Caco-2 (cell line): ENCODE measurements at regions not wholly inside any gene's neighbourhood (a gene's known extent, or its start where the extent isn't known, plus 50 kb on each side); places are given as distances from the start of the nearest gene placed in this dataset.

Experiments used
- BruUV-seq: library from RNA; stranded (reverse); fragments of 400-500 nt; replicated peaks from 2 replicates; lab custom pipeline; 2021; lab: Mats Ljungman, UMichigan
- CTCF ChIA-PET: fragments of 300-600 bp; sonication (Branson Sonifier 250); formaldehyde crosslinking; loops from one replicate; lab custom pipeline; 2022; ENCODE audit warnings: antibody characterized with exemption; lab: Charles Lee
- POLR2A ChIA-PET: fragments of 300-600 bp; sonication (Branson Sonifier 250); formaldehyde crosslinking; loops from one replicate; lab custom pipeline; 2022; ENCODE audit warnings: antibody characterized with exemption; lab: Charles Lee
- DNase-seq, 2 experiments: peaks; one replicate each; pipeline versions ENCODE4 v3.0.0 to v3.0.0-alpha.2; 2020 to 2022
- H3K27me3 ChIP-seq: replicated peaks from 2 replicates; pipeline ENCODE4 v1.6.0; 2011; ENCODE audit warnings: low read length; ENCODE audit not compliant: control insufficient read depth, insufficient read depth
- H3K36me3 ChIP-seq: 2 replicates; pipeline ENCODE4 v1.5.1; 2011; ENCODE audit warnings: low read length; ENCODE audit not compliant: control insufficient read depth, insufficient read depth
- H3K4me1 ChIP-seq: fragments of 250-450 bp; sonication (Bioruptor Pico); 2 replicates; pipeline ENCODE4 v1.5.1; 2020; ENCODE audit warnings: mild to moderate bottlenecking
- H3K4me3 ChIP-seq: 2 replicates; pipeline ENCODE4 v1.5.1; 2011; ENCODE audit warnings: low read depth, mild to moderate bottlenecking, control low read depth, low read length
- H3K9me3 ChIP-seq: fragments of 250-450 bp; sonication (Bioruptor Pico); 2 replicates; pipeline ENCODE4 v1.5.1; 2020; ENCODE audit warnings: mild to moderate bottlenecking, moderate library complexity
- H3K27ac Mint-ChIP-seq: one replicate; pipeline ENCODE4 v1.8.0; 2022; ENCODE audit warnings: mixed read lengths; ENCODE audit not compliant: unreplicated experiment
- H3K27me3 Mint-ChIP-seq: one replicate; pipeline ENCODE4 v1.8.0; 2022; ENCODE audit warnings: mixed read lengths; ENCODE audit not compliant: insufficient read depth, unreplicated experiment
- H3K36me3 Mint-ChIP-seq: one replicate; pipeline ENCODE4 v1.8.0; 2022; ENCODE audit warnings: mild to moderate bottlenecking, mixed read lengths; ENCODE audit not compliant: insufficient read depth, unreplicated experiment
- H3K4me1 Mint-ChIP-seq: one replicate; pipeline ENCODE4 v1.8.0; 2022; ENCODE audit warnings: low read depth, mixed read lengths; ENCODE audit not compliant: unreplicated experiment
- H3K4me3 Mint-ChIP-seq: one replicate; pipeline ENCODE4 v1.8.0; 2022; ENCODE audit warnings: mild to moderate bottlenecking, moderate library complexity, mixed read lengths; ENCODE audit not compliant: unreplicated experiment
- H3K9me3 Mint-ChIP-seq: one replicate; pipeline ENCODE4 v1.8.0; 2022; ENCODE audit warnings: mixed read lengths; ENCODE audit not compliant: unreplicated experiment
- CTCF ChIP-seq, 2 experiments: fragments of 200-600 bp in 1 of 2; IDR thresholded peaks; 1 replicate in 1 of 2; 2 replicates in 1 of 2; pipeline versions ENCODE4 v1.5.1 to v1.8.0; 2011 to 2022; ENCODE audit warnings: antibody characterized with exemption in 1 of 2, control low read depth in 1 of 2, inconsistent platforms in 1 of 2, low read depth in 1 of 2, low read length in 1 of 2, mild to moderate bottlenecking in 1 of 2, moderate library complexity in 1 of 2; ENCODE audit not compliant: insufficient read depth in 1 of 2, severe bottlenecking in 1 of 2, unreplicated experiment in 1 of 2
- intact Hi-C: fragments of 100-400 bp; cut with micrococcal nuclease; formaldehyde crosslinking; loops from one replicate; pipeline ENCODE4 v1.10.0; 2022; ENCODE audit not compliant: unreplicated experiment

- no peak for TF ChIP-seq CTCF (IDR thresholded peaks at IDR 0.05; ENCODE audit: insufficient read depth in 1 of 2, low read depth in 1 of 2, low read length in 1 of 2, severe bottlenecking in 1 of 2, unreplicated experiment in 1 of 2)
- Histone ChIP-seq H3K4me1 (no peaks in the 10 kb centered on the region), H3K27me3 (no peaks in the 10 kb centered on the region), H3K9me3 (no peaks in the 10 kb centered on the region), H3K36me3 (no peaks in the 10 kb centered on the region), H3K4me3 (no peak overlapping the region)
- intact Hi-C loops, result no loop called here
- no peaks in the 10 kb centered on the region for H3K4me1 Mint-ChIP-seq
- BruUV-seq, result no TSS peak
- CTCF ChIA-PET, result no interaction called here
- POLR2A ChIA-PET, result no interaction called here
- no peak overlapping the region for H3K27ac Mint-ChIP-seq
- no peaks in the 10 kb centered on the region for H3K9me3 Mint-ChIP-seq
- H3K27me3 Mint-ChIP-seq, result peaks cover 14% of the 10 kb centered on the region
- no peak for DNase-seq
- no peak overlapping the region for H3K4me3 Mint-ChIP-seq
- no peaks in the 10 kb centered on the region for H3K36me3 Mint-ChIP-seq
Observed at GRCh38 chr5:158530115-158530514, 569.6 kb downstream of the EBF1 start.

GRCh38 chr5:158529454-158529853, 570.3 kb downstream of the EBF1 start:
- no peaks in the 10 kb centered on the region for H3K4me1 Mint-ChIP-seq
- no peak for TF ChIP-seq CTCF (IDR thresholded peaks at IDR 0.05; ENCODE audit: insufficient read depth in 1 of 2, low read depth in 1 of 2, low read length in 1 of 2, severe bottlenecking in 1 of 2, unreplicated experiment in 1 of 2)
- no peaks in the 10 kb centered on the region for H3K36me3 Mint-ChIP-seq
- no peak overlapping the region for H3K27ac Mint-ChIP-seq
- peaks cover 14% of the 10 kb centered on the region for H3K27me3 Mint-ChIP-seq
- intact Hi-C loops, result no loop called here
- BruUV-seq, result no TSS peak
- H3K4me3 ChIP-seq, result no peak overlapping the region
- H3K4me1 ChIP-seq, result no peaks in the 10 kb centered on the region
- ChIA-PET CTCF (no interaction called here), POLR2A (no interaction called here)
- no peak for DNase-seq
- no peak overlapping the region for H3K4me3 Mint-ChIP-seq
- no peaks in the 10 kb centered on the region for H3K27me3 ChIP-seq
- H3K36me3 ChIP-seq, result no peaks in the 10 kb centered on the region
- no peaks in the 10 kb centered on the region for H3K9me3 ChIP-seq
- no peaks in the 10 kb centered on the region for H3K9me3 Mint-ChIP-seq

- Histone ChIP-seq H3K36me3 (no peaks in the 10 kb centered on the region), H3K27me3 (no peaks in the 10 kb centered on the region), H3K9me3 (no peaks in the 10 kb centered on the region), H3K4me1 (no peaks in the 10 kb centered on the region), H3K4me3 (no peak overlapping the region)
- Mint-ChIP-seq H3K4me3 (no peak overlapping the region), H3K27me3 (peaks cover 5% of the 10 kb centered on the region), H3K36me3 (no peaks in the 10 kb centered on the region), H3K4me1 (no peaks in the 10 kb centered on the region), H3K9me3 (no peaks in the 10 kb centered on the region), H3K27ac (no peak overlapping the region)
- TF ChIP-seq CTCF (IDR thresholded peaks at IDR 0.05; ENCODE audit: insufficient read depth in 1 of 2, low read depth in 1 of 2, low read length in 1 of 2, severe bottlenecking in 1 of 2, unreplicated experiment in 1 of 2), result no peak
- ChIA-PET POLR2A (no interaction called here), CTCF (no interaction called here)
- intact Hi-C loops, result no loop called here
- no peak for DNase-seq
- no TSS peak for BruUV-seq
Observed at GRCh38 chr5:158525663-158526062, 574.1 kb downstream of the EBF1 start.
